Thyroid gland (tissue), 4 donors: ENCODE measurements at regions not wholly inside any gene's neighbourhood (a gene's known extent, or its start where the extent isn't known, plus 50 kb on each side); places are given as distances from the start of the nearest gene placed in this dataset.

Experiments used
- POLR2A ChIP-seq, 2 donors: fragments of 450-650 bp; IDR thresholded peaks; one replicate each; pipeline ENCODE4 v1.6.1; 2017; ENCODE audit warnings: antibody characterized with exemption in 2 of 2, mild to moderate bottlenecking in 2 of 2, moderate library complexity in 1 of 2
- TF ChIP-seq, protein P1 (sequence below), 6 experiments: fragments of 200-600 bp in 3 of 6; fragments of 450-650 bp in 3 of 6; sonication (generic) in 3 of 6; IDR thresholded peaks; one replicate each; pipeline ENCODE4 v1.5.1; 2016 to 2019; ENCODE audit warnings: antibody characterized with exemption in 6 of 6, mild to moderate bottlenecking in 2 of 6, inconsistent platforms in 1 of 6, moderate library complexity in 1 of 6

DNA sequence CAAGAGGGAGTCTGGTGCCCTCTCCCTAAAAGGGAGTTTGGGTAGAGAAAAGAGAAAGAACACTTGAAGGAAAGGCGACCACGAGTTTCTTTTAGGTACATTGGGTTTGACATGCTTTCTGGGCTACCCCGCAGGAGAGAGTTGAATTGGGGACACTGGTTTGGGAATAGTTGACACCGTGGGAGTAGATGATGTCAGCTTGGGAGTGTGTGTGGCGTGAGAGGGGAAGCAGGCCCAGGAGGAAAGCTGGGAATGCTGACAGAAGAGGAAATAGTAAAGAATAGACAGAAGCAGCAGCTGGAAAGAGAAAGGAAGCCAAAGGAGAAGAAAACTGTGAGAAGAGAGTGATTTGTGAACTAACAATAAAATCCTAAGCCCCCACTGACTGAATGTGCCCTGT lies 442.9 kb downstream of the DYNC2H1 start:
- TF ChIP-seq, protein P1, sequence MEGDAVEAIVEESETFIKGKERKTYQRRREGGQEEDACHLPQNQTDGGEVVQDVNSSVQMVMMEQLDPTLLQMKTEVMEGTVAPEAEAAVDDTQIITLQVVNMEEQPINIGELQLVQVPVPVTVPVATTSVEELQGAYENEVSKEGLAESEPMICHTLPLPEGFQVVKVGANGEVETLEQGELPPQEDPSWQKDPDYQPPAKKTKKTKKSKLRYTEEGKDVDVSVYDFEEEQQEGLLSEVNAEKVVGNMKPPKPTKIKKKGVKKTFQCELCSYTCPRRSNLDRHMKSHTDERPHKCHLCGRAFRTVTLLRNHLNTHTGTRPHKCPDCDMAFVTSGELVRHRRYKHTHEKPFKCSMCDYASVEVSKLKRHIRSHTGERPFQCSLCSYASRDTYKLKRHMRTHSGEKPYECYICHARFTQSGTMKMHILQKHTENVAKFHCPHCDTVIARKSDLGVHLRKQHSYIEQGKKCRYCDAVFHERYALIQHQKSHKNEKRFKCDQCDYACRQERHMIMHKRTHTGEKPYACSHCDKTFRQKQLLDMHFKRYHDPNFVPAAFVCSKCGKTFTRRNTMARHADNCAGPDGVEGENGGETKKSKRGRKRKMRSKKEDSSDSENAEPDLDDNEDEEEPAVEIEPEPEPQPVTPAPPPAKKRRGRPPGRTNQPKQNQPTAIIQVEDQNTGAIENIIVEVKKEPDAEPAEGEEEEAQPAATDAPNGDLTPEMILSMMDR (IDR thresholded peaks at IDR 0.05), result no peak
- no peak for TF ChIP-seq POLR2A (IDR thresholded peaks at IDR 0.05)
